HL-60 (cell line): ENCODE measurements at regions not wholly inside any gene's neighbourhood (a gene's known extent, or its start where the extent isn't known, plus 50 kb on each side); places are given as distances from the start of the nearest gene placed in this dataset.

Experiments used
- CTCF ChIP-seq: IDR thresholded peaks from one replicate; pipeline ENCODE4 v1.5.1; 2011; ENCODE audit warnings: low read length, control low read depth, inconsistent platforms; ENCODE audit not compliant: insufficient read depth
- GABPA ChIP-seq: IDR thresholded peaks from 2 replicates; pipeline ENCODE4 v1.6.1; 2012; ENCODE audit warnings: low read depth
- POLR2AphosphoS5 ChIP-seq: IDR thresholded peaks from 2 replicates; pipeline ENCODE4 v1.6.1; 2012; ENCODE audit warnings: low read depth
- REST ChIP-seq: IDR thresholded peaks from 2 replicates; pipeline ENCODE4 v1.6.1; 2012; ENCODE audit warnings: low read depth; ENCODE audit not compliant: insufficient replicate concordance
- SPI1 ChIP-seq: IDR thresholded peaks from 2 replicates; pipeline ENCODE4 v1.6.1; 2012; ENCODE audit warnings: low read depth, mild to moderate bottlenecking, borderline replicate concordance

DNA sequence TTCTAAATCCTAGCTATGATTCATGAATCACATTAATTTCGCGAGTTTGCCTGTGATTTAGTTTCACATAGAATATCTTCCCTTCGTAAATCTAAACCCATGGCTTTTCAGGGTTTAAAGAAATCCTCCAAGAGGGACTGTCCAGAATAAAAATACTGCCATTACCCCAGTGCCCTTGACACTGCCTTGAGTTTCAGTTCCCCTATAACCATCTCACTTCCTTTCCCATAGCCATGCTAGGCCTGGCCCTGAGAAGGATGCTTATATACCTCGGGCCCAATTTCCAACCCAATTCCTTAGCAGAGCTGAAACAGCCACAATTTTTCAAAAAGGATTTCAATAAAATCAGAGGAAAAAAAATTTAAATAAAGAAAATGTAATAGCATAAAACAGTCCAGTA, 697.3 kb downstream of the FRK start:
- TF ChIP-seq CTCF: no peak
- TF ChIP-seq POLR2AphosphoS5: no peak
- TF ChIP-seq SPI1: no peak
- no peak for TF ChIP-seq GABPA
- no peak for TF ChIP-seq REST
